Stimulated activated CD8-positive, alpha-beta memory T cell treated with anti-CD3 and anti-CD28 coated beads, Interleukin-4, amount 100 ng/mL, for 4 hours (primary cell): ENCODE measurements at regions not wholly inside any gene's neighbourhood (a gene's known extent, or its start where the extent isn't known, plus 50 kb on each side); places are given as distances from the start of the nearest gene placed in this dataset.
"Not testable (repeated sequence)": the region's sequence is repeated elsewhere in the genome, so short reads cannot be mapped to it uniquely, and the experiment has no call there.

ENCODE experiments used
- DNase-seq, 2 donors: peaks; one replicate each; pipeline ENCODE4 v3.0.0-alpha.2; 2020; ENCODE audit warnings: low read depth in 2 of 2, low spot score in 1 of 2

DNA sequence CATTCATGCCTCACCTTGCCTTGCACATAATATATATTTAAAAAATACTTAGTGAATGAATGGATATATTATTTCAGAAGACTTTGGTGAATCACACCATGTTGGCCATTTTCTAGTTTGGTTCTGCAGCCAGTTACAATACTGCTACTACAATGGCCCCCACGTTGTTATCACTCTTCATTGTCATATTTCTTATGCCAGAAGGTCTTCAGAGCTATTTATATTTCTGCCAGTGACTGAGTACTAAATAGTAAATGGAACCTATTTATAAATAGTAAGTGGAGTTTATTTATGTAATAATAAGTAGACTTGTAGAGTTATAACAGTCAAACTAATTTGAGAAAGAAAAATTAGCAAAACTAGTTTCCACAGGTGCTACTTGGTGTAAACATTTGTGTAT is 516.6 kb upstream of the SYT4 start:
- no peak for DNase-seq

DNA sequence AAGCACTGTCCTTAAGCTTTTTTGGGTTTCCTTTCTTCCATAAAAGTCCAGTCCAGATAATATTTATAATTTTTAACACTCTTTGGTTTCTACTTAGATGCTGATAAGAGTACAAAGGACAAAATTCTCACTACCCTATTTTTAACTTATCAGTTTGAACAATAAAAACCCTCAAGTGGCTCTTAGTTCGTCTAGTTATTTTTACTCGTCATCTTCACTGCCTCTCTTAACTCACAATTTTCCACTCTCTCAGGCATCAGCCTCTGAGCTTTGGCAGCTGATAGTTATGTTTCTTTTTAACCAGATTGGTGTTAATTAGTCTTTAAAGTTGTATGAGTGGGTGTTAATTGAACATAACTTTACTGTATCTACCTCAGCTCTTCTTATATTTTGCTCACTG is 517.1 kb upstream of the SYT4 start:
- DNase-seq, result no peak

DNA sequence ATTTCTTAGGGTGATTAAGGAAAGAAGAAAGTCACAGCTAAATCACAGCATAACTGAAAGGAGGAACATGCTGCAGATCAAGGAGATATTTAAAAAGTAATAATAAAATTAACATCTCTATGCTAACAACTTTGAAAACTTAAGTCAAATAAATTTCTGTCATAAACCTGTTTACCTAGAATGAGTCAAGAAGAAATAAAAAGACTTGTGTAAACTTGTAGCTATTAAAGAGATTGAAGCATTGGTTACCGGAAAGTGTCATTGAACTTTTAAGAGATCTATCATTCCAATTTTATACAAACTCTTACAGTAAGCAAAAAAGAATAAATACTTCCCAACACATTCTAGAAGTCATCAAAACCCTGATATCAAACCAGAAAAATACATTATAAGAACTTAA is 520.1 kb upstream of the SYT4 start:
- DNase-seq, result no peak

DNA sequence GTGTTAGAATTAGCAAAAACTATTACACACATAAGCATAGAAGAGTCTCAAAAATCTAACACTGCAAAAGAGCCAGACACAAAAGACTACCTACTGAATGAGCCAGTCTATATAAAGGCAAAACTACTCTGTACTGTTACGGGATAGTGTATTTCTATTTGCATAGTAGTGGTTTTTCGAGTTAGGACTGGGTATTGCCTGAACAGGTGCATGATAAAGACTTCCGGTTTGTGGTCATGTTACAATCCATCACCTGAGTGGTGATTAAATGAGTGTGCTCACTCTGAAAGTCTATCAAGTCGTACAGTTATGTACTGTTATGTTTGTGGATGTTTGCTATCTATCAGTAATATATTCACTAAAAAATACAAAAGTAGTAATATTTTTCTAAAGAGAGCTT is 523.3 kb upstream of the SYT4 start:
- no peak for DNase-seq

DNA sequence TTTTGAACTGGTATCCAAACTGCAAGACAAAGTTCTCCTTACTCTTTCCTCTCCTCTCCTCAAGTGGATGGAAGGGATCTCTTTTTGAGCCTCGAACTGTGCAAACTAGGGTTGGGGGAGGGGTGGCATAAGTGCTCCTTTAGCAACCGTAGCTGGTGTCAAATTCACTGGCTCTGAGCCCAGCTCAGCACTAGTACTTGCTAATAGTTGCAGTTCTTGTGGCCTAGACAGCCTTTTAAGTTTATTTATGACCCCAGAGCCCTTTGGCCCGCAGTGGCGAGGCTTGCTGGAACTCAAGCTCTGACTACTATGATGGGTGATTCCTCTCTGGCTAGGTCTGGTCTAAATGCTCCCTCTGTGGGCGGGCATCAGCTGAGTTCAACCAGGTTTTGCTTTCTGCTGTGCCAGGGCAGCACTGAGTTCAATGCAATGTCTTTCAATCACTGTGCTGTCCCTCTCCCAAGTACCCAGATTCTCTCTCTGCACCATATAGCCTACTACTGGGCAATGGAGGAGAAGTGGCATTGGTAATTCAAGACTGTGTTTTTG is 528.4 kb upstream of the SYT4 start:
- no peak for DNase-seq

DNA sequence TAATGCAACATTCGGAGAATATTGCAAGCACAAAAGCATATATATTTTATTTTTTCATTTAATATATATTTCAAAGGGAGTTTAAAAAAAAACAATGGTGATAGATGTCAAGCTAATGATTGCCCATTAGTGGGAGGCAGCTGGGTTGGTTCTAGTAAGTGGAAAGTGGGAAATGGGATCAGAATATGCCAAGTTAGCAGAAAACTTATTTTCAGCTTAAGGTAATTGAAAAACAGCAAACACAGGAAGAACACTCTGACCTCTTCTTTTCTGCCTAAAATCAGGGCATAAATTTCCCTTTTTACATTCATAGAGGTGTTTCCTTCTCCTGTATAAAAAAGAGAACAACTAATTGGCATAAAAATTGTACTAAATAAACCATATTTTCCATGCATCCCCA is 535.3 kb upstream of the SYT4 start:
- no peak for DNase-seq

DNA sequence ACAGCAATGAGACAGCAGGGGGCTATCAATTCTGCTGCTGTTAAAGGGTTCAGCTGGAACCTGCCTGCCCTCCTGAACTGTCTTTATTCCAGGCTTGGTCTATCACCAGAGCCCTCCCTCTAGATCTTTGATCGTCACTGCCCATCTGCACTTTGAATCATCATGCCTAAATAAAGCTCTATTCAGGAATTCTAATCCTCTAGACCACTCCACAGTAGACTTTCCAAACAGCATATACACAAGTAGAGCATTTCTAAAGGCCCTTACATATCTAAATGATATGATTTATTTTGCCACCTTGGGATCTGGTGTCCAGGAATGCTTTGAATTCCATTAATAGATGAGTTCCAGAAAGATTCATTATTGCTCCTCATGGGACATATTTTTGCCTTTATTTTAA is 542.1 kb upstream of the SYT4 start:
- DNase-seq, result no peak

DNA sequence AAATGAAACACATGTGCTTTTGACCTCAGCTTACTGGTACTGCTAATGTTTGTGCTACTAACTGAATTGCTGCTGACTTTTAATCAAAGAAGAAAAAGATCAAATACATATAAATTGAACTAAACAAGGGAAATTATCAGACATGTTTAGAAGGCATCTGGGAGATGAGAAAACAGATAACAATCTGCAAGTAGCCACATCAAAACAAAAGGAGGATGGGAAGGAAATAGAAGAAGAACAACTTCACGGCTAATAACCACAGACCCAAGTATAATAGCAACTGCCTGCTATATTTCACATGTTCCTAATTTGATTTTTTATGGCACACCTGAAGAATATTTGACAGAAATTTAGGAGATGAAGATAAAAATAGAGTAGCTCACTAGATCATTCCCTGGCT is 542.6 kb upstream of the SYT4 start:
- no peak for DNase-seq

DNA sequence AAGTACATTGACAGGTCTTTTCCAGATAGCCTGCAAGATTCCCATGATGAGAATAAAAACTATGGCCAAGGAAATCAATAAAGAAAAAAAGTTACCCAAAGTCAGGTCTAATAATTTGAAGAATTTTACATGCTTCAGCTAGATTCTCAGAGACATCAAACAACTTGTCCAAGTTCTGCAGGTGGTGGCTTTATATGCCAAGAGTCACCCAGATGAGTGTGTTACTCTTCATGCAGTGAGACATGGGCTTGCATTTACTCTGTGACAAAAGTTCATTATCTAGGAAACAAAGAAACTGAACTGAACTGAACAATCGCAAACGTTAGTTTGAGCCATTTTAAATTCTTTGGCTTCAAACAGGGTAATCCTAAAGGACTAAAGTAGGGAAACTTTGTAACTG is 548.5 kb upstream of the SYT4 start:
- DNase-seq, result no peak

DNA sequence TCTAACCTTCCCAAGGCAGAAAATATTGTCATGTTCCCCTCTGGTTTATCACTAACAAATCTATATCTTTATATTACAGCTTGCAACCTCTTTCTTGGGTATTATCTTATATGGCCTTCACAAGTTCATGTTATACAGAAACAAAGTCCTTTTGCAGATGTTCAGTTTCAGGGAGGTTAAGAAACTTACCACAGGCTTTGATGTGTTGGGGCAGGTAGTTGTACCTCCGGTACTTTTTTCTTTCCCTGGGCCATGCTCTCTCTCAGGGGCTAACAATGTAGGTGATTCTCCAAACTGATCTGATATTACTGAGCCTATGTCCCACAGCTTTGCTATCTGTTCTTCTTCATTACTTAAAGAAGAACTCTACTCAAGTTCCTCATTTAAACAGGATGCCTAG is 548.9 kb upstream of the SYT4 start:
- no peak for DNase-seq

DNA sequence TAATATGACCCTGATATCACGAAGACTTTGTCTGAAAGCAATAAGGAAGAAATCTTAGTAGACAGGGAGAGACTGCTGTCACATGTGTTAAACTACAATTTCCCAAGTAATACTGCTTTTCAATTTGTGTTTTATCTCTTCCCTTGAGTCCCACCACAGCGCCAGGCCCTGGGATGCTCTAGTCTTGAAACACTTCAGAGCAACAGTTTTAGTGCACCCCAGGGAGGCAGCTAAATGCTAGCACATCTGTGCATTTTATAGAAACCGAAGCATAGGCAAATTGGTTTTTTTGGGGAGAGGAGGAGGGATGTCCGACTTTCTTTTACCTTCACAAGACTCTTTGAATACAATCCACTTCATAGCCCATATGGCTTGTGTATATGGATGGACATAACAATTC is 550.0 kb upstream of the SYT4 start:
- no peak for DNase-seq

DNA sequence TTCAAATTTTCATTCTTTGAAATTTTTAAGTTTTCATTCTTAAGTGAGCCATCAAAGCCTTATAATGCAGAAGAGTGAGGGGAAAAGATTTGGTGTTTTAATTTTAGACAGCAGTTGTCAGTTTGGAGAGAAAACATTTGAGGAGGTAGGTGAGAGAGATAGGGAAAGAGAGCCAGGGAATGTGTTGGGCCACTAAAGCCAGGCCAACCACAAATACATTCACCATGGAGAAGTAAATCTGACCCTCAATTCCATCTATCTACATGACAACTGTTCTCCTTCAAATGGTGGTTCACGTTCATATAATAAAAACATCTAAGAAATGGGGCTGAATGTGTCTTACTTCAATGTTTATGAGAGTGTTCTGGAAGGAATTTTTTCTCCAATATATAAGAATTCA is 553.0 kb upstream of the SYT4 start:
- DNase-seq, result no peak

DNA sequence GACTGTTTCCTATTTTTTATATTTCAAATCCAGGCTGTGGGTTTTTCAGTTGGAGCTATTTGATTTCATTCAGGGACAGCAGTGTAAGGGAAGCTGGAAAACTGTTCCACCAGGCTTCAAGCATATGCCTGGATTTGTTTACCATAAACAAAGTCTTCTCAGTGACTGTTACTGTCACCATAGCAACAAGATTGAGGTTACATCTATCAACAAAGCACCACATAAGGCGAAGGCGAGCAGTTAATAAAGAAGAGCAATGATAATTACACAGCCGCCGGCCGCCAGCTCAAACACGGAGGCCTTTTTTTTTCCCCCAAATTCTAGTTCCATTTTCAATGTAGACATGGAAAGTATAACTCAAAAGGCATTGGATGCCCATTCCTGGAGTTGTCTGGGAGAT is 553.7 kb upstream of the SYT4 start:
- DNase-seq, result no peak

DNA sequence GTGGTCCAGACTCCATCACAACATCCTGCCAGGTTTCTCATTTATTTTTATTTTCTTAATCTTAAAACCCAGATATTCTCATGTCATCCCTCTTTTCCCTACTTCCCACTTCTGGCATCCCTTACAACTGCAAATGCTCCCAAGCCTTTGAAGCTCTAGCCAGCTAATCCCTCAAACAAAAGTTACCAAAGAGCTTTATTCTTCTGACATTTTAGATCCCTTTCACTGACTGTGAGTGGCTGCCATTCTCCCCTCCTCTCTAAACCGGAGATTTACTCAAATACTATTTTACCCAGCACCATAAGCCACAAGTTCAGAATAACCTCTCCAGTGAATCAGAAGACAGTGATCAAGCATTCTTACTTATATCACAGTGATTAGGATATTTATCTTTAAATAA is 569.0 kb upstream of the SYT4 start:
- no peak for DNase-seq

DNA sequence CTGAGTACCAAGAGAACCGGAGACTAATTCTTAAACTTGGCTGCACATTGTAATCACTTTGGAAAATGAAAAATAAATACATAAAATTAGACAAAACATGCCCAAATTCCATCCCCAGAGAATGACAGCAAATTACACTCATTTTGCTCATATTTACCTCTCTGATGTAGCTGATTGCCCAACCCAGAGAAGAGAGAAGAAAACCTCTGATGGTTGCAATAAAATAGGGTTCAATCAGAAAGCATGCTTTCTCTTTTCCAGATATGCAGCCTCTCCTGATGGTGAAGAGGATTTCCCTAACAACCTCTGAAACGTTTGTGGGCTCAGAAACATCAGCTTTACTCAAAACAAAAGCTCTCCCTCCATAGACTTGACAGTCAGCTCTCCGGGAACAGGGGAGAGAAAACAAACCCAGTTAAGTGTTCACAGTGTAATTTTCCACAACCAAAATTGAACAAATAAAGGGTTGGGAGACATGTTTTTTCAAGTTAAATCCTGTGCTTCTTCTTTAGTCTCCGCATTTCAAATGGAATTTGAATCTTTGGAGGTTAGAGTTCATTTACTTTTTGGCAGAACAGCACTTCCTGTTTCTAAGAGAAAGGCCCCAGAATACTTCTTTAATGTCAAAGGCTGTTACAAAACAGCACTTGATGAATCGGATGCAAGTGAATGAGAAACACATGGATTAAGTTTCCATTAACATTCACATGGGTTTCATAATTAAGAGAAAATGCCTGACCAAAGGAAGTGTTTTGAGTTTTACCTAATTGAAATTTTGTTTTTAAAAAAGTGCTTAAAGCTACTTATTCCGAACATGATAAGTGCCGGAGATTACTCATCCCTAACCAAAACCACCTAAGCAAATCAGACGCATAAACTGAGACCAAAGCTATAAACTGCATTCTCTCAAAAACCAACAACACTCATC is 570.1 kb upstream of the SYT4 start:
- DNase-seq, result no peak

DNA sequence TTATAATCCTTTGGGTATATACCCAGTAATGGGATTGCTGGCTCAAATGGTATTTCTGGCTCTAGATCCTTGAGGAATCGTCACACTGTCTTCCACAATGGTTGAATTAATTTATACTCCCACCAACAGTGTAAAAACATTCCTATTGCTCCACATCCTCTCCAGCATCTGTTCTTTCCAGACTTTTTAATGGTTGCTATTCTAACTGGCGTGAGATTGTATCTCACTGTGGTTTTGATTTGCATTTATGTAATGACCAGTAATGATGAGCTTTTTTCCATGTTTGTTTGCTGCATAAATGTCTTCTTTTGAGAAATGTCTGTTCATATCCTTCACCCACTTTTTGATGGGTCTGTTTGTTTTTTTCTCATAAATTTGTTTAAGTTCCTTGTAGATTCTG is 572.5 kb upstream of the SYT4 start:
- DNase-seq, result not testable (repeated sequence)

DNA sequence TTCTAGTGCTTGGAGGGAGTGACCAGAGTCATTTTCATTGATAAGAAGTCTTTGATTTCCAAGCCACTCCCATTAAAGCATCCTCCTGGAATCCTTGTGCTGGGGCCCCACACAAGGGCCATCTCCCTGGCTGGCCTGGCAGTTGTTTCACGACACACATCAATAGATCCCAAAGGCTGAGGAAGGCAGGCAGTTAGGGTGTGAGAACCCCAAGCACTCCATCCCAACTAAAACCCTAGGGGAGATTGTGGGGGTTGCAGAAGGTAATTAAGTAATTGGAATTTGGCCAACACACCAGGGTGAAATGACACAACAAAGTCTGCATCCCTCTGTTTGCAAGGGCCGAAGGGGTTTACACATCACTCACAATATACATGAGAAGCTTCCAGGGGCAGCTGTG is 578.1 kb upstream of the SYT4 start:
- no peak for DNase-seq

DNA sequence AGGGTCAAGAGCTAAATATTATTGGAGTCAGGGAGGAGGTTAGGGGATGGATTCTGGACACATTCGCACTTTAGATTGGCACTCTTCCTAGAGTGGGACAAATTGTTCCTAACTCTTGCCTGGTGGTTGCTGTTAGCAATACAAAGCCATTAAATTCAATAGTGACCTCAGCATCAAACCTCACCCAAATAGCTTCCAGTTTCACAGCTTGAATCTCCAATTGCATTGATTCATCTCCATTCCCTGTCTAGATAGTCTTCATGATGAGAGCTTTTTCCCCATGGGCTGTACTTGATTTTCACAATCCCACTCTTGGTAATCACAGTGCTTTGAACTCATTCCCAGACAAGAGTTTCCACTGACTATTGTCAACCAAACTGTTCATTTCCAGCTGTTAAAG is 585.9 kb upstream of the SYT4 start:
- no peak for DNase-seq

DNA sequence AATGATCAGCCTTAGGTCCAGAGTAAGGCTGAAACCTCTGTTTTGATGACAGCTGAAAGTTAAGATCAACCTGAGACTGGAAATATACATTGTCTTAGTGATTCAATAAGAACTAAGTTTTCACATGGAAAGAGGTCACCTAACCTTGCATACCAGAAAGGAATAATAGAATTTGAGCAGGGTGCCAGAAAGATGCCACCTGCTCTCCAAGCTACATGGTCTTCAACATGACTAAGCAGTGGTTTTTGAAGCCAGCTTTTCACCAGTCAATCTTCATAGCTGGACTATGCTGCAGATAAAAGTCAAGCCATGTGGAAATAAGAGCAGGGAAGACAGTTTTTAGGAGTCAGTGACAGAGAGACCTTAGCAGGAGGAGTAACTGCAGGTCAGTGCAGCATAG is 589.4 kb upstream of the SYT4 start:
- no peak for DNase-seq

DNA sequence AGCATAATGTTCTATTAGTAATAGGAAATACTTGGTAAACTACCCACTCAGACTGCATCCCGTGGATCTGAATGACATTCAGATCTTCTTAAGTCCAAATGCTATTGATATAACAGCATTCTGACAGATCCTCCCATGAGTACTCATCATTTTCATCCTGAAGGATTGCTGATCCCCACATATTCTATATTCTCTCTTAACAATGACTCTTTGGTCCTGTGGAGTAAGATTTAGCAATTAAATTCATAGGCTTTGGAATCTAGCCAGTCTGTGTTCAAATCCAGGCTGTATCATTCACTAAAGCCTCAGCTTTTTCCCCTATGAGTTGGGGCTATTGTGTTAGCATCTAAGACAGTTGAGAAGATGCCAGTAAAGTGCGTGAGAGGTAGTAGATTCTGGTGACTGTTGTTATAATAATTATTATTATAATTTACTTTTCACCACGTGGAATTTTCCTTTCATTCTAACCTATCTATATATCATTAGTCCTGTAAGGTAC is 591.3 kb upstream of the SYT4 start:
- DNase-seq, result no peak

DNA sequence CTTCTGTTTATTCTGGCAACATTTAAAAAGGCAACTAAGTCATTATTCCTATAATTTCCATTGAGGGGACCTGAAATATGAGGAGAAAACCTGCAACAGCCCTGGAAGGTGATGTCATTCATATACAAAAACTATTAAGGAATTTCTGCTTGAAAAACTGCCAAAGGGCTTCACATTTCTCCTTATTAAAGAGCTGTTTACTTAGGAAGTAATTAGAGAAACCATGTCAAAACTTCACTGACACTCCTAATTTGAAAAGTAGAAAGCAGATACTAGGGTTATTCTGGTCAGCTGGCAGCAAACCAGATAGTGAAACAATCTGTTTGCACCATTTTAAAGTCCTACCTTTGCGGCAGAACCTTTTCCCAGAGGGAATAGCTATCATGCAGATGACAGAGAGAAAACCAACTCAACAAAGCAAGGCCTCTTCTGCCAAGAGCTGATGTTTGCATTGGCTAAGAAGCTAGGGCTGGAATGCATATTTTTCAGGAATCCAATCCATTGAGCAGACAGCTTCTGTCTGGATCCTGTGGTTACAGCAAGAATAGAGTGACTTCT is 592.2 kb upstream of the SYT4 start:
- DNase-seq, result no peak

DNA sequence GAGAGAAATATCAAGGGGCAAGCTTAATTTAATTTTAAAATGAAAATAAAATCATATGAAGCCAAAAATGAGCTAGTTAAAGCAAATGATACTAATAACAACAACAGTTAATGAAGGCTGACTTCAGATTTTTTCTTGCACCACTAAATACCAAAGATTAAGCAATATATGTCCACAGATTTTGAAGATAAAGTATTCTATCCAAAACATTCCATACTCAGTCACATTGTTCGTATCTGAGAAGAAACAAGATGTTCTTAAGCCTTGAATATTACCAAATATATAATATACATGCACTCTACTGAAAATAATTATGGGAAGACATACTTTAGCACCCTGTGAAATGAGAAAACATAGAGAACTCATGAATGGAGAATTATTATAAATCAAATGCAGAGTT is 593.3 kb upstream of the SYT4 start:
- DNase-seq, result no peak

DNA sequence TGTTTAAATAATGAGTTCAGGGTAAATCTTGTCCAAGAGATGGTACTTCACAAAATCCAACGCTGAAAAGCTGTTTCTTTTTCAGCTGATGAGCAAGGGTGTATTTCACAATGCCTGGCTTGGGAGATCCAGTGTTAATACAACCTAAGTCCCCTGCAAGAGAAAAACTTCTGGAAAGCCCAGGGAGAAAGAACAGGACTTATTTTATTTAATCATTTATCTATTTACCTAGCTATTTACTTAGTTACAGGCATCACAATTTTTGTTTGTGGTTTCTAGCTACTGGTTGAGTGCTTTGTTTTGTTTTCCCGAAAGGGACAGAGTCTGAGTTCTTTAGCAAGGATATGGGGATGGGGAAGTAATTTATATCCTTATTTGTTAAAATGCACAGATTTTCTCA is 598.2 kb upstream of the SYT4 start:
- DNase-seq, result no peak
